GM21515 (cell line): ENCODE measurements at regions not wholly inside any gene's neighbourhood (a gene's known extent, or its start where the extent isn't known, plus 50 kb on each side); places are given as distances from the start of the nearest gene placed in this dataset.

Source experiments
- ATAC-seq: cut with Tn5 transposase; IDR thresholded peaks from one replicate; pipeline ENCODE4 v1.9.1; 2021; ENCODE audit not compliant: unreplicated experiment

GRCh38 chr2:226064932-226065570 lies 665.5 kb downstream of the NYAP2 start:
- ATAC-seq: no peak

- no peak for ATAC-seq
Observed at GRCh38 chr2:226063704-226064440, 664.4 kb downstream of the NYAP2 start.

GRCh38 chr2:226059961-226060627 lies 660.6 kb downstream of the NYAP2 start:
- ATAC-seq: no peak

GRCh38 chr2:226057914-226058313 lies 658.4 kb downstream of the NYAP2 start:
- ATAC-seq: no peak

GRCh38 chr2:226057365-226057764 lies 657.9 kb downstream of the NYAP2 start:
- ATAC-seq: no peak

- ATAC-seq: no peak
Observed at GRCh38 chr2:226052772-226053416, 653.4 kb downstream of the NYAP2 start.

- no peak for ATAC-seq
Observed at GRCh38 chr2:226050822-226051221, 651.3 kb downstream of the NYAP2 start.

- ATAC-seq: no peak
Observed at GRCh38 chr2:226048611-226049010, 649.1 kb downstream of the NYAP2 start.

GRCh38 chr2:226045080-226045479 lies 645.6 kb downstream of the NYAP2 start:
- ATAC-seq: no peak

GRCh38 chr2:226040344-226040900 lies 640.9 kb downstream of the NYAP2 start:
- no peak for ATAC-seq

GRCh38 chr2:226037526-226037925 lies 638.0 kb downstream of the NYAP2 start:
- no peak for ATAC-seq

GRCh38 chr2:226031647-226032501 lies 632.4 kb downstream of the NYAP2 start:
- ATAC-seq: no peak

- ATAC-seq: no peak
Observed at GRCh38 chr2:226030788-226031646, 631.5 kb downstream of the NYAP2 start.

GRCh38 chr2:226030369-226030768 lies 630.9 kb downstream of the NYAP2 start:
- no peak for ATAC-seq

GRCh38 chr2:226023946-226024345 lies 624.4 kb downstream of the NYAP2 start:
- ATAC-seq: no peak

- no peak for ATAC-seq
Observed at GRCh38 chr2:226023383-226023782, 623.9 kb downstream of the NYAP2 start.

- ATAC-seq: no peak
Observed at GRCh38 chr2:226020956-226021355, 621.4 kb downstream of the NYAP2 start.

- ATAC-seq: no peak
Observed at GRCh38 chr2:226020176-226020575, 620.7 kb downstream of the NYAP2 start.

- no peak for ATAC-seq
Observed at GRCh38 chr2:226018641-226019040, 619.1 kb downstream of the NYAP2 start.
